GM21390 (cell line): ENCODE measurements at regions not wholly inside any gene's neighbourhood (a gene's known extent, or its start where the extent isn't known, plus 50 kb on each side); places are given as distances from the start of the nearest gene placed in this dataset.

Source experiments
- ATAC-seq: cut with Tn5 transposase; IDR thresholded peaks from one replicate; pipeline ENCODE4 v1.9.1; 2021; ENCODE audit not compliant: unreplicated experiment

- no peak for ATAC-seq
These were observed 280.9 kb downstream of the RPRM start for GRCh38 chr2:153197402-153198386.

GRCh38 chr2:153196378-153197058, 282.0 kb downstream of the RPRM start:
- no peak for ATAC-seq

- ATAC-seq = no peak
These were observed 283.2 kb downstream of the RPRM start for GRCh38 chr2:153195342-153195741.

- no peak for ATAC-seq
These were observed 289.3 kb downstream of the RPRM start for GRCh38 chr2:153189091-153189888.

- no peak for ATAC-seq
These were observed 298.8 kb downstream of the RPRM start for GRCh38 chr2:153179808-153180207.

GRCh38 chr2:153169609-153170008, 309.0 kb downstream of the RPRM start:
- no peak for ATAC-seq

- ATAC-seq = no peak
These were observed 313.5 kb downstream of the RPRM start for GRCh38 chr2:153165021-153165420.

GRCh38 chr2:153163055-153163454, 315.5 kb downstream of the RPRM start:
- peak; percentile 57 for ATAC-seq

GRCh38 chr2:153156743-153157142, 321.8 kb downstream of the RPRM start:
- ATAC-seq = no peak

GRCh38 chr2:153152036-153152435, 326.5 kb downstream of the RPRM start:
- ATAC-seq = no peak

- ATAC-seq = no peak
These were observed 333.0 kb downstream of the RPRM start for GRCh38 chr2:153145470-153145978.

GRCh38 chr2:153143540-153143939, 335.0 kb downstream of the RPRM start:
- no peak for ATAC-seq

GRCh38 chr2:153140498-153140897, 338.1 kb downstream of the RPRM start:
- ATAC-seq = no peak

- no peak for ATAC-seq
These were observed 339.7 kb downstream of the RPRM start for GRCh38 chr2:153138651-153139375.

GRCh38 chr2:153136216-153136615, 342.3 kb downstream of the RPRM start:
- no peak for ATAC-seq

GRCh38 chr2:153134725-153135124, 343.8 kb downstream of the RPRM start:
- no peak for ATAC-seq

- ATAC-seq = no peak
These were observed 344.8 kb downstream of the RPRM start for GRCh38 chr2:153133716-153134115.

- no peak for ATAC-seq
These were observed 346.1 kb downstream of the RPRM start for GRCh38 chr2:153132418-153132817.

- no peak for ATAC-seq
These were observed 363.4 kb downstream of the RPRM start for GRCh38 chr2:153115141-153115540.

- no peak for ATAC-seq
These were observed 368.1 kb downstream of the RPRM start for GRCh38 chr2:153110486-153110885.
